Kidney glomerular epithelial cell (primary cell): ENCODE measurements at regions not wholly inside any gene's neighbourhood (a gene's known extent, or its start where the extent isn't known, plus 50 kb on each side); places are given as distances from the start of the nearest gene placed in this dataset.

Source experiments
- DNase-seq: peaks from one replicate; lab custom pipeline; 2025; lab: John Stamatoyannopoulos, UW

- DNase-seq = no peak
These were observed 54.7 kb upstream of the DSCAM start for GRCh38 chr21:40901691-40902090.

GRCh38 chr21:40902299-40902698 is 55.3 kb upstream of the DSCAM start:
- no peak for DNase-seq

GRCh38 chr21:40902993-40903392 is 56.0 kb upstream of the DSCAM start:
- DNase-seq = no peak

GRCh38 chr21:40905251-40905650 is 58.3 kb upstream of the DSCAM start:
- no peak for DNase-seq

- DNase-seq = no peak
These were observed 65.4 kb upstream of the DSCAM start for GRCh38 chr21:40912375-40912774.

GRCh38 chr21:40915114-40915513 is 68.2 kb upstream of the DSCAM start:
- no peak for DNase-seq

- no peak for DNase-seq
These were observed 76.4 kb upstream of the DSCAM start for GRCh38 chr21:40923407-40923806.

- DNase-seq = no peak
These were observed 76.9 kb upstream of the DSCAM start for GRCh38 chr21:40923901-40924300.

GRCh38 chr21:40924641-40925040 is 77.7 kb upstream of the DSCAM start:
- no peak for DNase-seq

- DNase-seq = no peak
These were observed 79.3 kb upstream of the DSCAM start for GRCh38 chr21:40926238-40926637.

GRCh38 chr21:40929833-40930232 is 82.9 kb upstream of the DSCAM start:
- DNase-seq = no peak

- no peak for DNase-seq
These were observed 84.2 kb upstream of the DSCAM start for GRCh38 chr21:40931197-40931596.

GRCh38 chr21:40936178-40936577 is 89.2 kb upstream of the DSCAM start:
- no peak for DNase-seq

GRCh38 chr21:40936771-40937261 is 89.9 kb upstream of the DSCAM start:
- no peak for DNase-seq

- no peak for DNase-seq
These were observed 91.1 kb upstream of the DSCAM start for GRCh38 chr21:40938078-40938477.

- DNase-seq = no peak
These were observed 91.7 kb upstream of the DSCAM start for GRCh38 chr21:40938611-40939010.

GRCh38 chr21:40947713-40948112 is 100.8 kb upstream of the DSCAM start:
- DNase-seq = no peak

- no peak for DNase-seq
These were observed 104.0 kb upstream of the DSCAM start for GRCh38 chr21:40950970-40951369.

- no peak for DNase-seq
These were observed 105.8 kb upstream of the DSCAM start for GRCh38 chr21:40952551-40953323.

GRCh38 chr21:40964691-40965090 is 117.7 kb upstream of the DSCAM start:
- DNase-seq = no peak

- DNase-seq = no peak
These were observed 120.8 kb upstream of the DSCAM start for GRCh38 chr21:40967771-40968170.

GRCh38 chr21:40972151-40972550 is 125.2 kb upstream of the DSCAM start:
- no peak for DNase-seq

GRCh38 chr21:40976198-40977109 is 129.5 kb upstream of the DSCAM start:
- DNase-seq = no peak
